ENCODE measurements at regions not wholly inside any gene's neighbourhood (a gene's known extent, or its start where the extent isn't known, plus 50 kb on each side); places are given as distances from the start of the nearest gene placed in this dataset.

GRCh38 chr10:124300735-124301134 is 118.0 kb downstream of the OAT start:
- H3K27ac ChIP-seq (ENCODE audit: insufficient read depth, low read length): no peak overlapping the region
- H3K4me3 ChIP-seq (replicated peaks in 1 of 4; ENCODE audit: control extremely low read depth in 1 of 4, insufficient read depth in 1 of 4, low read depth in 3 of 4, low read length in 4 of 4): no peak overlapping the region
- H2AFZ ChIP-seq (ENCODE audit: low read length): no peak overlapping the region
- no peaks in the 10 kb centered on the region for H3K36me3 ChIP-seq (ENCODE audit: control insufficient read depth, insufficient read depth, low read length)
- DNase-seq (ENCODE audit: low read depth in 2 of 2): no peak
- H3K4me1 ChIP-seq (ENCODE audit: control insufficient read depth, extremely low read depth, insufficient read depth, low read length): no peaks in the 10 kb centered on the region
- H3K79me2 ChIP-seq (ENCODE audit: control insufficient read depth, insufficient read depth, low read length): no peaks in the 10 kb centered on the region
- no peaks in the 10 kb centered on the region for H4K20me1 ChIP-seq (ENCODE audit: control insufficient read depth, extremely low read depth, insufficient read depth, low read length)
- no peak for TF ChIP-seq EZH2 (IDR thresholded peaks at IDR 0.05; ENCODE audit: low read length, missing control alignments)
- TF ChIP-seq CTCF (conservative IDR thresholded peaks at IDR 0.05 in 1 of 2, IDR thresholded peaks at IDR 0.05 in 1 of 2; ENCODE audit: low read depth in 1 of 2, low read length in 2 of 2): no peak
- no peaks in the 10 kb centered on the region for H3K27me3 ChIP-seq (ENCODE audit: control insufficient read depth, insufficient read depth, low read length)
- H3K4me2 ChIP-seq (ENCODE audit: extremely low read depth, insufficient read depth, low read length): no peak overlapping the region
- no peak overlapping the region for H3K9ac ChIP-seq (ENCODE audit: insufficient read depth, low read length)
- H3K9me3 ChIP-seq (ENCODE audit: control insufficient read depth, insufficient read depth, low read depth, low read length): no peaks in the 10 kb centered on the region

- H3K4me2 ChIP-seq (ENCODE audit: extremely low read depth, insufficient read depth, low read length): no peak overlapping the region
- no peak overlapping the region for H3K27ac ChIP-seq (ENCODE audit: insufficient read depth, low read length)
- no peak overlapping the region for H3K9ac ChIP-seq (ENCODE audit: insufficient read depth, low read length)
- H2AFZ ChIP-seq (ENCODE audit: low read length): no peak overlapping the region
- TF ChIP-seq CTCF (conservative IDR thresholded peaks at IDR 0.05 in 1 of 2, IDR thresholded peaks at IDR 0.05 in 1 of 2; ENCODE audit: low read depth in 1 of 2, low read length in 2 of 2): no peak
- no peak for TF ChIP-seq EZH2 (IDR thresholded peaks at IDR 0.05; ENCODE audit: low read length, missing control alignments)
- H3K4me1 ChIP-seq (ENCODE audit: control insufficient read depth, extremely low read depth, insufficient read depth, low read length): no peaks in the 10 kb centered on the region
- no peaks in the 10 kb centered on the region for H3K79me2 ChIP-seq (ENCODE audit: control insufficient read depth, insufficient read depth, low read length)
- no peaks in the 10 kb centered on the region for H3K36me3 ChIP-seq (ENCODE audit: control insufficient read depth, insufficient read depth, low read length)
- no peaks in the 10 kb centered on the region for H4K20me1 ChIP-seq (ENCODE audit: control insufficient read depth, extremely low read depth, insufficient read depth, low read length)
- DNase-seq (ENCODE audit: low read depth in 2 of 2): no peak
- no peaks in the 10 kb centered on the region for H3K9me3 ChIP-seq (ENCODE audit: control insufficient read depth, insufficient read depth, low read depth, low read length)
- no peaks in the 10 kb centered on the region for H3K27me3 ChIP-seq (ENCODE audit: control insufficient read depth, insufficient read depth, low read length)
- no peak overlapping the region for H3K4me3 ChIP-seq (replicated peaks in 1 of 4; ENCODE audit: control extremely low read depth in 1 of 4, insufficient read depth in 1 of 4, low read depth in 3 of 4, low read length in 4 of 4)
These were observed 118.5 kb downstream of the OAT start for GRCh38 chr10:124300224-124300623.

DNA sequence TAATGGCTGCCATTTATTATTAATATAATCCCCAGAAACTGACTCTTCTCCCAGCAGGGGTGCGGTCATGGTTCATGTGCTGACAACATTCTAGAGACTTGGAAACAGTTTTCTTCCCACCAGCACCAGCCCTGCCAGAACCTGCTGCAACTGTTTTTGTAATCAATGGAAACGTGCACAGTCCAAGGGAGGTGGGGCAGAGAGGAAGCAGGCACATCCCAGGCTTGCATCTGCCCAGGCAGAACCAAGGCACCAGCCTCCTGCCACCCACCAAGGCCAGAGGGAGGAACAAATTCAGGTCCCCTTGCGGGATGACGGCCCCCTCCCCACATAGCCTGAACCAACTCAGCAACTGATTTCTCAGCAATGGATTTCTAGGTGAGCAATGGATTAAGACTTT is 119.0 kb downstream of the OAT start:
- no peak overlapping the region for H3K4me3 ChIP-seq (replicated peaks in 1 of 4; ENCODE audit: control extremely low read depth in 1 of 4, insufficient read depth in 1 of 4, low read depth in 3 of 4, low read length in 4 of 4)
- H2AFZ ChIP-seq (ENCODE audit: low read length): no peak overlapping the region
- no peak for TF ChIP-seq EZH2 (IDR thresholded peaks at IDR 0.05; ENCODE audit: low read length, missing control alignments)
- TF ChIP-seq CTCF (conservative IDR thresholded peaks at IDR 0.05 in 1 of 2, IDR thresholded peaks at IDR 0.05 in 1 of 2; ENCODE audit: low read depth in 1 of 2, low read length in 2 of 2): no peak
- H3K9ac ChIP-seq (ENCODE audit: insufficient read depth, low read length): no peak overlapping the region
- H4K20me1 ChIP-seq (ENCODE audit: control insufficient read depth, extremely low read depth, insufficient read depth, low read length): no peaks in the 10 kb centered on the region
- no peaks in the 10 kb centered on the region for H3K4me1 ChIP-seq (ENCODE audit: control insufficient read depth, extremely low read depth, insufficient read depth, low read length)
- H3K9me3 ChIP-seq (ENCODE audit: control insufficient read depth, insufficient read depth, low read depth, low read length): no peaks in the 10 kb centered on the region
- DNase-seq (ENCODE audit: low read depth in 2 of 2): no peak
- no peak overlapping the region for H3K27ac ChIP-seq (ENCODE audit: insufficient read depth, low read length)
- H3K79me2 ChIP-seq (ENCODE audit: control insufficient read depth, insufficient read depth, low read length): no peaks in the 10 kb centered on the region
- no peaks in the 10 kb centered on the region for H3K27me3 ChIP-seq (ENCODE audit: control insufficient read depth, insufficient read depth, low read length)
- no peaks in the 10 kb centered on the region for H3K36me3 ChIP-seq (ENCODE audit: control insufficient read depth, insufficient read depth, low read length)
- H3K4me2 ChIP-seq (ENCODE audit: extremely low read depth, insufficient read depth, low read length): no peak overlapping the region

Measured in fibroblast of lung (primary cell).